ENCODE measurements at regions not wholly inside any gene's neighbourhood (a gene's known extent, or its start where the extent isn't known, plus 50 kb on each side); places are given as distances from the start of the nearest gene placed in this dataset.

DNA sequence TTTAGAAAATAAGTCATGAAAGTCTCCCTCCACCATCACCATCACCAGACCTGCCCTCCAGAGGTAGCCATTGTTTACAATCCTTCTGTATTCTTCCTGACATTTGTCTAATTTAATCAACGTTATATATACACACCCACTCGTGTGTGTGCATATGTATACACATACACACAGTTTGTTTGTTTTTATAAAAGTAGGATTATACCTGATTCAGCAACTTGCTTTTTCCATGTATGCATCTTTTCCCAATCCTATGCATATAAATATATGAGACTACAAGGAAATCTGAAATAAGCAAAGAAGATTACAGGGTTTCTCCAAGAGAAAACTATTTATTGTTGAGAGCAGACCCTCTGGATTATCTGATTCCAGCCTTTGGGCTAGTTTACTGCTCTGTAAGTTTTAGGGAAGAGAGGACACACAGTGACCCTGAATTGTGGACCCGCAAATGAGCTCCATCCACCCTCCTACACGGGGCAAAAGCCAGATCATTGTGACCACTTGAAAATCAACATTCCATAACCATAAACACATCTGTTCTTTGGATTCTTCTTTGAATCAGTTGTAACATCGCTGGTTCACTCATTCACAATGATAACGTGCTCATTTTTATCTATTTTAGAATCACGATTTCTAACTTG lies 104.3 kb downstream of the CPN2 start:
- Histone ChIP-seq H3K27ac (no peak overlapping the region), H3K27me3 (no peaks in the 10 kb centered on the region), H3K36me3 (no peaks in the 10 kb centered on the region), H3K4me1 (peaks cover 0 to 5% (median 0%) of the 10 kb centered on the region in 3 donors), H3K9me3 (no peaks in the 10 kb centered on the region), H3K4me3 (no peak overlapping the region)
- DNase-seq = no peak
- ATAC-seq = no peak
- WGBS, 2 donors = 72 to 74% methylated on average over 7 of the region's 7 CpGs
- FAIRE-seq = no peak
- intact Hi-C loops (cut with DNase I) = no loop called here
- TF ChIP-seq, protein P1, sequence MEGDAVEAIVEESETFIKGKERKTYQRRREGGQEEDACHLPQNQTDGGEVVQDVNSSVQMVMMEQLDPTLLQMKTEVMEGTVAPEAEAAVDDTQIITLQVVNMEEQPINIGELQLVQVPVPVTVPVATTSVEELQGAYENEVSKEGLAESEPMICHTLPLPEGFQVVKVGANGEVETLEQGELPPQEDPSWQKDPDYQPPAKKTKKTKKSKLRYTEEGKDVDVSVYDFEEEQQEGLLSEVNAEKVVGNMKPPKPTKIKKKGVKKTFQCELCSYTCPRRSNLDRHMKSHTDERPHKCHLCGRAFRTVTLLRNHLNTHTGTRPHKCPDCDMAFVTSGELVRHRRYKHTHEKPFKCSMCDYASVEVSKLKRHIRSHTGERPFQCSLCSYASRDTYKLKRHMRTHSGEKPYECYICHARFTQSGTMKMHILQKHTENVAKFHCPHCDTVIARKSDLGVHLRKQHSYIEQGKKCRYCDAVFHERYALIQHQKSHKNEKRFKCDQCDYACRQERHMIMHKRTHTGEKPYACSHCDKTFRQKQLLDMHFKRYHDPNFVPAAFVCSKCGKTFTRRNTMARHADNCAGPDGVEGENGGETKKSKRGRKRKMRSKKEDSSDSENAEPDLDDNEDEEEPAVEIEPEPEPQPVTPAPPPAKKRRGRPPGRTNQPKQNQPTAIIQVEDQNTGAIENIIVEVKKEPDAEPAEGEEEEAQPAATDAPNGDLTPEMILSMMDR (IDR thresholded peaks at IDR 0.05) = no peak

DNA sequence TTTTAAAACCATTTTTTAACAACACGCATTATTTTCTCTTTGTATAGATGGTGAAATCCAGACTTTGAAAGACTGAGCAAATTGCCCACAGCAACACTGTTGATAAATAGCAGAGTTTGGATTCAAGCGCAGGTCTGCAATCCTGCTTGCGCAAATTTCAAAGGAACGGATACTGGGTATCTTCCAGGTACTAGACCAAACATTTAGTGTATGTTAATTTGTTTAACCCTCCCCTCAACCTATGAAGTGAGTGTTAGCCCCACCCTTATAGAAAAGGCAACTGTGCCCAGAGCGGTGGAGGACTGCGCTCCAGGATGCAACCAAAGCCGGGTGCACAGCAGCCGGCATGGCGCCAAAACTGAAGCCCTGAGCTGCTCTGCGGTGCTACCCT lies 103.8 kb downstream of the CPN2 start:
- ATAC-seq (no peak), FAIRE-seq (no peak), DNase-seq (no peak)
- WGBS, 2 donors = 92 to 94% methylated on average over 10 of the region's 10 CpGs
- Histone ChIP-seq H3K27me3 (no peaks in the 10 kb centered on the region), H3K4me1 (peaks cover 0 to 5% (median 0%) of the 10 kb centered on the region in 3 donors), H3K36me3 (no peaks in the 10 kb centered on the region), H3K9me3 (no peaks in the 10 kb centered on the region), H3K4me3 (no peak overlapping the region), H3K27ac (no peak overlapping the region)
- TF ChIP-seq, protein P1 (IDR thresholded peaks at IDR 0.05) = no peak
- intact Hi-C loops (cut with DNase I) = no loop called here

DNA sequence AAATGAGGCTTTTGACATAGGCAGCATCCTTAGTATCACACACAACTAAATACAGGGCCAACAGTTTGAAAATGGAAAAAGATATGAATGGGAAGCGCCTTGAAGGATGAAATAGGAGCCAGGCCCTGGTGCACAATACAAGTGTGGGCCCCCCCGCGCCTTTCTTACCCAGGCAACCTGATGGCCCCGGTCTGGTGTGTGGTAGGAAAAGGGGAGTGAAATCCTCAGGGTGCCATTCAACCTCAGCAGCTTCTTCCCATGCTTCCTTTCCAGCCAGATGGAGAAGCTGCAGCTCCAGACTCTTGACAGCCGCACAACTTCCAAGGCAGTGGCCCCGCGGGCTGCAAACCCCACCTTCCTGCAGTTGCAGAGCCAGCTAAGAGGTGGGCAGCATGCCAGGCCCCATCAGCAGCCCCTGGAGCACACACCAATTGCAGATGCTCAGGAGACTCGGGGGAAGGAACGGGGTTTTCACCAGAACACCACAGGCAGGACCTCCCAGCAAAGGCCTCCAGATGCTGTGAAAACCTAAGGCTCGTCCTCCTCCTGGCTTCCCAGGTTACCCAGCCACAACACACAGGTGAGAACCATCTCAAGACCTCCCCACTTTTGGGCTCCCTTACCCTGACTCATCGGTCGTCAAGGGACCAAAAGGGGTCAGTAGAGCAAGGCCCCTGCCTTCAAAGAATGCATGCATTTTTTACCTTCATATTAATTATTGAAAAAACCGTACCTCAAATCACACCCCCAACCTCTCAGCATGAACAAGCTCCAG lies 101.6 kb downstream of the CPN2 start:
- intact Hi-C loops (cut with DNase I) = no loop called here
- no peaks in the 10 kb centered on the region for H3K36me3 ChIP-seq
- WGBS, 2 donors = 71 to 74% methylated on average over 13 of the region's 13 CpGs
- FAIRE-seq (no peak), ATAC-seq (no peak), DNase-seq (no peak)
- H3K4me3 ChIP-seq = no peak overlapping the region
- no peaks in the 10 kb centered on the region for H3K27me3 ChIP-seq
- no peak overlapping the region for H3K27ac ChIP-seq
- TF ChIP-seq, protein P1 (IDR thresholded peaks at IDR 0.05) = no peak
- H3K9me3 ChIP-seq = no peaks in the 10 kb centered on the region
- H3K4me1 ChIP-seq = peaks cover 0 to 5% (median 0%) of the 10 kb centered on the region in 3 donors

DNA sequence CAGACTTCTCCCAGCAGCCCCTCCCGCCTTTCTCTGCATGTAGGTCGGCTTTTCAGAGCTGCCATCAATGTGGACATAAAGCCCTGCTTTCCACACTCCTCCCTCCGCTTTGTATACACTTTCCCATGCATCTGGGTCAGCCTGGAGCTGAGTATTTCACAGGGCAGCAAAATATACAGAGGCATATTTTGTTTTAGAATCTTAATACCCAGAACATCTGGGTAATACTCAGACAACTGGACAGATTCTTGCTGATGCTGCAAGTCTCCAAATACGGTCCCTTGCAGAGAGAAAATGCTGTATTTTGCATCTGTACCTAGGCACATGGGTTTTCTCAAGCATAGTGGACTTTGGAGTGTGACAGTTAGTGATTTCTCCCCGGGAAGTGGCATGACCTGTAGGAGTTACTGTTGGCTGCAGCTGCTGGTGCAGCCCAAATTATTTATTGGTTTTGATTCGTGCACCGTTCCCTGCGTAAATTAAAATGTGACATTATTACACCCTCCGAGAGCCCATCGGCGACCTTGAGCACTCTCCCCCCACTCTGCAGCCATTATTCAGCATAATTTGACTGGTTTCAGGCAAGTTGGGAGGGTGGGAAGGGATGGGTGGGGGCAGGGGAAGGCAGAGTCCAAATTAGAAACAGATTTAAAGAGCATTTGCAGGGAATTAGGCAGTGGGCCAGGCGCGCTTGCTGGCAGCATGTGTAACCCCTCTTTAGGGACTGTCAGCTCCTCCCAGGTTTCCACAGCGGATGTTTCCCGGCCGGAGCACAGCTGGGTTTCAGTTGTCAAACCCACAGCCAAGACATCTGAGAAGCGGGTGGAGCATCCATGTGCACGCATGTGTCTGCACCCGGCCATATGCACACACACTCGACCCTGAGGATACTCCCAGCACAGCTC lies 100.8 kb downstream of the CPN2 start:
- DNase-seq (peak in 1 of 6 donors; percentile 17), FAIRE-seq (no peak), ATAC-seq (peak in 2 of 4 donors; percentile 48 to 51)
- Histone ChIP-seq H3K4me1 (peaks cover 0 to 5% (median 0%) of the 10 kb centered on the region in 3 donors), H3K36me3 (no peaks in the 10 kb centered on the region), H3K4me3 (no peak overlapping the region), H3K27me3 (no peaks in the 10 kb centered on the region), H3K9me3 (no peaks in the 10 kb centered on the region), H3K27ac (no peak overlapping the region)
- TF ChIP-seq, protein P1 (IDR thresholded peaks at IDR 0.05) = no peak
- intact Hi-C loops (cut with DNase I) = no loop called here
- WGBS, 2 donors = 28 to 29% methylated on average over 20 of the region's 20 CpGs

Measured in pancreas (tissue), 10 donors.